ENCODE measurements at regions not wholly inside any gene's neighbourhood (a gene's known extent, or its start where the extent isn't known, plus 50 kb on each side); places are given as distances from the start of the nearest gene placed in this dataset.
"Not testable (repeated sequence)": the region's sequence is repeated elsewhere in the genome, so short reads cannot be mapped to it uniquely, and the experiment has no call there.

GRCh38 chr5:62242000-62242399 is 64.0 kb upstream of the KIF2A start:
- DNase-seq = not testable (repeated sequence)

GRCh38 chr5:62243046-62243445 is 63.0 kb upstream of the KIF2A start:
- not testable (repeated sequence) for DNase-seq

- peak; percentile 9 for DNase-seq
Observed at GRCh38 chr5:62248192-62248591, 57.8 kb upstream of the KIF2A start.

DNA sequence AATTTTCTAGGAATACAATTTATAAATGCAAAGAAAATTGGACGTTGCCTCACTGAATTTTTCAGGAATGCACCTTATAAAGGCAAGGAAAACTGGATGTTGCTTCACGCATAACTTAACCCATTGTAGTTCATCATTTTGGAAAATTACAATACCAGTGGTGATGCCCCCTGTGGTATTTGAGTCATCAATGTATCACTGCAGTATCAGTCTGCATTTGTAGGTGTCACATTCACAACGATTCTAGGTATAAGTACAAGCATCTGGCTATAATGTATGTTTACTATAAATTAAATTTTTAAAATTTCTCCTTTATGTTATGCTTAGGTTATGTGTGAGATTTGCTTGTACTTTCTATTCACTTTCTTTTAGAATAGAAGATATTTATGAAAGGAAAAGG is 55.9 kb upstream of the KIF2A start:
- not testable (repeated sequence) for DNase-seq

- not testable (repeated sequence) for DNase-seq
Observed at GRCh38 chr5:62250919-62251318, 55.1 kb upstream of the KIF2A start.

GRCh38 chr5:62252519-62252918 is 53.5 kb upstream of the KIF2A start:
- not testable (repeated sequence) for DNase-seq

DNA sequence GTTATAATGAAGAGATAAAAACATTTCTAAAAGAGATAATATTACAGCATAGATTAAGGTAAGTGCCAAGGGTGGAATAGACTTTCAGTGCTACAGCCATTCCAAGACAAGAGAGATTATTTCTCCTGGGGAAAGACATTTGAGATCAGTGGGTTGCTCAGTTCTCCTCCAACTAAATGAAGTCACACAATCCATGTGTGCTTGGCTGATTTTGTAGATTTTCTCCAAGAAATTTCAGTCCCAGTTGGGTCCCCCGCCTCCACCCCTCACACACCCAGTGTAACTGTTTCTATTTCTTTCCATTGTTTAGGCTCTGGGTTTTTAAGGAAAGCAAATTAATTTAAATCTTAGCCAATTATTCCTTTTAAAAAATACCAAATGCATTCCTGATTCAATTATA is 50.5 kb upstream of the KIF2A start:
- not testable (repeated sequence) for DNase-seq

GRCh38 chr5:62256161-62257019 is 49.6 kb upstream of the KIF2A start:
- DNase-seq = peak; percentile 50

Measured in NCI-H226 (cell line).